ENCODE measurements at regions not wholly inside any gene's neighbourhood (a gene's known extent, or its start where the extent isn't known, plus 50 kb on each side); places are given as distances from the start of the nearest gene placed in this dataset.

GRCh38 chr1:82226186-82226505 is 425.4 kb downstream of the ADGRL2 start:
- DNase-seq = no peak

- DNase-seq = no peak
These were observed 424.9 kb downstream of the ADGRL2 start for GRCh38 chr1:82225421-82226185.

GRCh38 chr1:82223091-82223490 is 422.4 kb downstream of the ADGRL2 start:
- no peak for DNase-seq

- no peak for DNase-seq
These were observed 421.0 kb downstream of the ADGRL2 start for GRCh38 chr1:82221721-82222120.

GRCh38 chr1:82220754-82221153 is 420.0 kb downstream of the ADGRL2 start:
- no peak for DNase-seq

- no peak for DNase-seq
These were observed 419.1 kb downstream of the ADGRL2 start for GRCh38 chr1:82219841-82220240.

- DNase-seq = no peak
These were observed 418.1 kb downstream of the ADGRL2 start for GRCh38 chr1:82218846-82219245.

GRCh38 chr1:82215853-82216175 is 415.1 kb downstream of the ADGRL2 start:
- no peak for DNase-seq

GRCh38 chr1:82215056-82215852 is 414.5 kb downstream of the ADGRL2 start:
- no peak for DNase-seq

GRCh38 chr1:82214606-82215005 is 413.9 kb downstream of the ADGRL2 start:
- DNase-seq = no peak

- DNase-seq = no peak
These were observed 396.9 kb downstream of the ADGRL2 start for GRCh38 chr1:82197606-82198005.

- DNase-seq = no peak
These were observed 394.5 kb downstream of the ADGRL2 start for GRCh38 chr1:82195245-82195644.

- no peak for DNase-seq
These were observed 384.4 kb downstream of the ADGRL2 start for GRCh38 chr1:82185084-82185483.

- DNase-seq = no peak
These were observed 381.1 kb downstream of the ADGRL2 start for GRCh38 chr1:82181846-82182245.

GRCh38 chr1:82179131-82179530 is 378.4 kb downstream of the ADGRL2 start:
- DNase-seq = no peak

GRCh38 chr1:82177192-82177591 is 376.5 kb downstream of the ADGRL2 start:
- DNase-seq = no peak

- no peak for DNase-seq
These were observed 371.2 kb downstream of the ADGRL2 start for GRCh38 chr1:82171955-82172354.

- DNase-seq = no peak
These were observed 367.7 kb downstream of the ADGRL2 start for GRCh38 chr1:82168482-82168881.

- no peak for DNase-seq
These were observed 364.6 kb downstream of the ADGRL2 start for GRCh38 chr1:82165304-82165703.

- no peak for DNase-seq
These were observed 362.0 kb downstream of the ADGRL2 start for GRCh38 chr1:82162486-82163420.

GRCh38 chr1:82161700-82162141 is 361.0 kb downstream of the ADGRL2 start:
- DNase-seq = no peak

GRCh38 chr1:82160903-82161302 is 360.2 kb downstream of the ADGRL2 start:
- no peak for DNase-seq

- no peak for DNase-seq
These were observed 359.3 kb downstream of the ADGRL2 start for GRCh38 chr1:82160036-82160435.
